ENCODE measurements at regions not wholly inside any gene's neighbourhood (a gene's known extent, or its start where the extent isn't known, plus 50 kb on each side); places are given as distances from the start of the nearest gene placed in this dataset.

DNA sequence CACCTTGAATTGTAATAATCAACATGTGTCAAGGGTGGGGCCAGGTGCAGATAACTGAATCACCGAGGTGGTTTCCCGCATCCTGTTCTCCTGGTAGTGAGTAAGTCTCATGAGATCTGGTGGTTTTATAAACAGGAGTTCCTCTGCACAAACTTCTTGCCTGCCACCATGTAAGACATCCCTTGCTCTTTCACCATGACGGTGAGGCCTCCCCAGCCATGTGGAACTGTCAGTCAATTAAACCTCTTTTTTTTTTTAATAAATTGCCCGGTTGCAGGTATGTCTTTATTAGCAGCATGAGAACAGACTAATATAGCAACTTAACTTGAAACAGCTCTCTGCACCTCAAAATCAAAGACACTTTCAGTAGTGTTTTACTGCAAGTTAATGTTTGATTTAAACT lies 121.6 kb downstream of the OGFRL1 start:
- H3K79me2 ChIP-seq (ENCODE audit: low read length): no peaks in the 10 kb centered on the region
- H2AFZ ChIP-seq (ENCODE audit: low read length): no peak overlapping the region
- no peak for DNase-seq
- no peak overlapping the region for H3K9ac ChIP-seq (ENCODE audit: low read length)
- no peaks in the 10 kb centered on the region for H3K9me3 ChIP-seq (ENCODE audit: low read length)
- no peak overlapping the region for H3K4me2 ChIP-seq (ENCODE audit: low read depth, low read length, poor library complexity, severe bottlenecking)
- no peak overlapping the region for H3K27ac ChIP-seq (ENCODE audit: low read length)
- no peak overlapping the region for H3K4me3 ChIP-seq (ENCODE audit: low read length)
- 0 out of 2 replicates have a peak, but pooled peaks cover 4% of the 10 kb centered on the region for H4K20me1 ChIP-seq (ENCODE audit: insufficient read depth, low read depth, low read length)
- no peaks in the 10 kb centered on the region for H3K27me3 ChIP-seq (ENCODE audit: low read length)
- no peaks in the 10 kb centered on the region for H3K9me2 ChIP-seq (replicated peaks; ENCODE audit: insufficient read depth, low read length)
- H3K4me1 ChIP-seq (ENCODE audit: low read length): no peaks in the 10 kb centered on the region
- H3K36me3 ChIP-seq (ENCODE audit: insufficient read depth, low read length): no peaks in the 10 kb centered on the region

- Histone ChIP-seq H3K4me3 (ENCODE audit: low read length) (no peak overlapping the region), H4K20me1 (ENCODE audit: insufficient read depth, low read depth, low read length) (0 out of 2 replicates have a peak, but pooled peaks cover 4% of the 10 kb centered on the region), H3K79me2 (ENCODE audit: low read length) (no peaks in the 10 kb centered on the region), H3K27me3 (ENCODE audit: low read length) (no peaks in the 10 kb centered on the region), H3K9me3 (ENCODE audit: low read length) (no peaks in the 10 kb centered on the region), H3K36me3 (ENCODE audit: insufficient read depth, low read length) (no peaks in the 10 kb centered on the region), H3K9ac (ENCODE audit: low read length) (no peak overlapping the region), H3K9me2 (replicated peaks; ENCODE audit: insufficient read depth, low read length) (no peaks in the 10 kb centered on the region), H2AFZ (ENCODE audit: low read length) (no peak overlapping the region), H3K4me1 (ENCODE audit: low read length) (no peaks in the 10 kb centered on the region), H3K4me2 (ENCODE audit: low read depth, low read length, poor library complexity, severe bottlenecking) (no peak overlapping the region), H3K27ac (ENCODE audit: low read length) (no peak overlapping the region)
- no peak for DNase-seq
Observed at GRCh38 chr6:71410681-71411080, 122.1 kb downstream of the OGFRL1 start.

DNA sequence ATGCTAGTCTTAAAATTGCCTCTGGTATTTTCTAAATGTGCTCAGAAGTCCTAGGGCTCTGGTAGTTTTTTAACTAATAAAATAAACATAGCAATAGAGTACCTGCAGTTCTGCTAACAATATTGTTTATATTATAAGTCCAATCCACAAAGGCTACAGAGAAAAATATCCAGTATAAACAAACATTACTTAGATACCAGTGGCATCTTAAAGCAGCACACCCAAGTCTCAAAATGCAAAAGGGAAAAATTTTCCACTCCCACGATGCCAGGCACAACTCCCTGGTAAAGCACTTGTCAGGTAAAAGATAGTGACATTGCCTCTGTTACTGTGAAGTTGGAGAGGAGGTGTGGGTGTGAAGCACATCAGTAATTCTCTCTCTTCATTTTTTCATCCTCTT lies 123.3 kb downstream of the OGFRL1 start:
- no peaks in the 10 kb centered on the region for H3K36me3 ChIP-seq (ENCODE audit: insufficient read depth, low read length)
- H3K79me2 ChIP-seq (ENCODE audit: low read length): no peaks in the 10 kb centered on the region
- no peak overlapping the region for H3K4me2 ChIP-seq (ENCODE audit: low read depth, low read length, poor library complexity, severe bottlenecking)
- no peak overlapping the region for H3K9ac ChIP-seq (ENCODE audit: low read length)
- no peak for DNase-seq
- 0 out of 2 replicates have a peak, but pooled peaks cover 4% of the 10 kb centered on the region for H4K20me1 ChIP-seq (ENCODE audit: insufficient read depth, low read depth, low read length)
- no peaks in the 10 kb centered on the region for H3K9me2 ChIP-seq (replicated peaks; ENCODE audit: insufficient read depth, low read length)
- H2AFZ ChIP-seq (ENCODE audit: low read length): no peak overlapping the region
- no peak overlapping the region for H3K4me3 ChIP-seq (ENCODE audit: low read length)
- no peak overlapping the region for H3K27ac ChIP-seq (ENCODE audit: low read length)
- H3K27me3 ChIP-seq (ENCODE audit: low read length): no peaks in the 10 kb centered on the region
- H3K9me3 ChIP-seq (ENCODE audit: low read length): no peaks in the 10 kb centered on the region
- H3K4me1 ChIP-seq (ENCODE audit: low read length): no peaks in the 10 kb centered on the region

DNA sequence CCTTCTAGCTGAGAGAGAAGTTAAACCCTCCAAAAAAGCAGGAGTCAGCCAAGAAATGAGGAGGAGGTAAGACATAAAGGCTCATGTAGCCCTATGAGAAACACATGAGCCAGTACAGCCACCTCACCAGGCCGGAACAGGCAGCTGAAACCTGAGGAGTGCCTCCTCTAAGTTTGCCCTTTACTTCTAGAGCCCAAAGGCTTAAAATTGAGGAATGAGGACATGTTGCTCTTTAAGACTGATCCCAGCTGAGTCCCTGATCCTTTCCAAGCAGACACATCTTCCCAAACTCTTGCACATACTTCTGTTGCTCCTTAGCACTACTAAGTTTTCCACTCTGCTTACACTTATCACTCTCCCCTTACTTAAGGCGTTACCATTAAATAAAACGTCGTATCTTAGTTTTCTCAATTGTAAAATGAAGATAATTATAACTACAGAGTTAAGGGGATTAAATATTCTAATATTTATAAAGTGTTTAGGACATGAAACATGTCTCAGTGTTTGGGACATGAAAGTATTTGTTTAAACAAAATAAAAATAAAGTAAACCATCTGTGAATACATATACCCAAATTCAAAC lies 124.0 kb downstream of the OGFRL1 start:
- Histone ChIP-seq H3K79me2 (ENCODE audit: low read length) (no peaks in the 10 kb centered on the region), H3K9me2 (replicated peaks; ENCODE audit: insufficient read depth, low read length) (no peaks in the 10 kb centered on the region), H3K9ac (ENCODE audit: low read length) (no peak overlapping the region), H3K9me3 (ENCODE audit: low read length) (no peaks in the 10 kb centered on the region), H4K20me1 (ENCODE audit: insufficient read depth, low read depth, low read length) (0 out of 2 replicates have a peak, but pooled peaks cover 4% of the 10 kb centered on the region), H3K36me3 (ENCODE audit: insufficient read depth, low read length) (no peaks in the 10 kb centered on the region), H3K4me2 (ENCODE audit: low read depth, low read length, poor library complexity, severe bottlenecking) (no peak overlapping the region), H3K4me3 (ENCODE audit: low read length) (no peak overlapping the region), H3K27ac (ENCODE audit: low read length) (no peak overlapping the region), H3K4me1 (ENCODE audit: low read length) (no peaks in the 10 kb centered on the region), H3K27me3 (ENCODE audit: low read length) (no peaks in the 10 kb centered on the region), H2AFZ (ENCODE audit: low read length) (no peak overlapping the region)
- DNase-seq: no peak

GRCh38 chr6:71414486-71414885 lies 125.9 kb downstream of the OGFRL1 start:
- Histone ChIP-seq H3K4me1 (ENCODE audit: low read length) (no peaks in the 10 kb centered on the region), H4K20me1 (ENCODE audit: insufficient read depth, low read depth, low read length) (0 out of 2 replicates have a peak, but pooled peaks cover 4% of the 10 kb centered on the region), H2AFZ (ENCODE audit: low read length) (no peak overlapping the region), H3K9ac (ENCODE audit: low read length) (no peak overlapping the region), H3K36me3 (ENCODE audit: insufficient read depth, low read length) (no peaks in the 10 kb centered on the region), H3K27ac (ENCODE audit: low read length) (no peak overlapping the region), H3K27me3 (ENCODE audit: low read length) (no peaks in the 10 kb centered on the region), H3K9me2 (replicated peaks; ENCODE audit: insufficient read depth, low read length) (no peaks in the 10 kb centered on the region), H3K4me3 (ENCODE audit: low read length) (no peak overlapping the region), H3K4me2 (ENCODE audit: low read depth, low read length, poor library complexity, severe bottlenecking) (no peak overlapping the region), H3K9me3 (ENCODE audit: low read length) (no peaks in the 10 kb centered on the region), H3K79me2 (ENCODE audit: low read length) (no peaks in the 10 kb centered on the region)
- no peak for DNase-seq

- H3K79me2 ChIP-seq (ENCODE audit: low read length): no peaks in the 10 kb centered on the region
- no peak overlapping the region for H3K9ac ChIP-seq (ENCODE audit: low read length)
- H2AFZ ChIP-seq (ENCODE audit: low read length): no peak overlapping the region
Observed at GRCh38 chr6:71419217-71420094, 130.8 kb downstream of the OGFRL1 start.

GRCh38 chr6:71420095-71420692 lies 131.6 kb downstream of the OGFRL1 start:
- Histone ChIP-seq H3K27me3 (ENCODE audit: low read length) (no peaks in the 10 kb centered on the region), H3K4me2 (ENCODE audit: low read depth, low read length, poor library complexity, severe bottlenecking) (no peak overlapping the region), H3K36me3 (ENCODE audit: insufficient read depth, low read length) (no peaks in the 10 kb centered on the region), H3K4me3 (ENCODE audit: low read length) (no peak overlapping the region), H3K9ac (ENCODE audit: low read length) (no peak overlapping the region), H3K9me2 (replicated peaks; ENCODE audit: insufficient read depth, low read length) (no peaks in the 10 kb centered on the region), H2AFZ (ENCODE audit: low read length) (no peak overlapping the region), H3K79me2 (ENCODE audit: low read length) (no peaks in the 10 kb centered on the region), H4K20me1 (ENCODE audit: insufficient read depth, low read depth, low read length) (no peaks in the 10 kb centered on the region), H3K27ac (ENCODE audit: low read length) (no peak overlapping the region), H3K4me1 (ENCODE audit: low read length) (no peaks in the 10 kb centered on the region), H3K9me3 (ENCODE audit: low read length) (no peaks in the 10 kb centered on the region)
- no peak for DNase-seq

More at GRCh38 chr6:71419217-71420094, 130.8 kb downstream of the OGFRL1 start:
- DNase-seq: no peak
- Histone ChIP-seq H3K9me2 (replicated peaks; ENCODE audit: insufficient read depth, low read length) (no peaks in the 10 kb centered on the region), H3K27ac (ENCODE audit: low read length) (no peak overlapping the region), H3K27me3 (ENCODE audit: low read length) (no peaks in the 10 kb centered on the region), H4K20me1 (ENCODE audit: insufficient read depth, low read depth, low read length) (0 out of 2 replicates have a peak, but pooled peaks cover 2% of the 10 kb centered on the region), H3K9me3 (ENCODE audit: low read length) (no peaks in the 10 kb centered on the region), H3K4me1 (ENCODE audit: low read length) (no peaks in the 10 kb centered on the region), H3K4me3 (ENCODE audit: low read length) (no peak overlapping the region), H3K4me2 (ENCODE audit: low read depth, low read length, poor library complexity, severe bottlenecking) (no peak overlapping the region), H3K36me3 (ENCODE audit: insufficient read depth, low read length) (no peaks in the 10 kb centered on the region)

GRCh38 chr6:71420693-71421328 lies 132.2 kb downstream of the OGFRL1 start:
- Histone ChIP-seq H3K4me1 (ENCODE audit: low read length) (no peaks in the 10 kb centered on the region), H3K79me2 (ENCODE audit: low read length) (no peaks in the 10 kb centered on the region), H3K27me3 (ENCODE audit: low read length) (no peaks in the 10 kb centered on the region), H3K9me3 (ENCODE audit: low read length) (no peaks in the 10 kb centered on the region), H2AFZ (ENCODE audit: low read length) (no peak overlapping the region), H3K9me2 (replicated peaks; ENCODE audit: insufficient read depth, low read length) (no peaks in the 10 kb centered on the region), H3K4me3 (ENCODE audit: low read length) (no peak overlapping the region), H3K4me2 (ENCODE audit: low read depth, low read length, poor library complexity, severe bottlenecking) (no peak overlapping the region), H3K27ac (ENCODE audit: low read length) (no peak overlapping the region), H4K20me1 (ENCODE audit: insufficient read depth, low read depth, low read length) (no peaks in the 10 kb centered on the region), H3K36me3 (ENCODE audit: insufficient read depth, low read length) (no peaks in the 10 kb centered on the region), H3K9ac (ENCODE audit: low read length) (no peak overlapping the region)
- no peak for DNase-seq

Measured in Karpas-422 (cell line).